GM21423 (cell line): ENCODE measurements at regions not wholly inside any gene's neighbourhood (a gene's known extent, or its start where the extent isn't known, plus 50 kb on each side); places are given as distances from the start of the nearest gene placed in this dataset.
"Not testable (repeated sequence)": the region's sequence is repeated elsewhere in the genome, so short reads cannot be mapped to it uniquely, and the experiment has no call there.

Source experiments
- ATAC-seq: cut with Tn5 transposase; IDR thresholded peaks from one replicate; pipeline ENCODE4 v1.9.1; 2021; ENCODE audit warnings: mild to moderate bottlenecking, moderate library complexity; ENCODE audit not compliant: unreplicated experiment

DNA sequence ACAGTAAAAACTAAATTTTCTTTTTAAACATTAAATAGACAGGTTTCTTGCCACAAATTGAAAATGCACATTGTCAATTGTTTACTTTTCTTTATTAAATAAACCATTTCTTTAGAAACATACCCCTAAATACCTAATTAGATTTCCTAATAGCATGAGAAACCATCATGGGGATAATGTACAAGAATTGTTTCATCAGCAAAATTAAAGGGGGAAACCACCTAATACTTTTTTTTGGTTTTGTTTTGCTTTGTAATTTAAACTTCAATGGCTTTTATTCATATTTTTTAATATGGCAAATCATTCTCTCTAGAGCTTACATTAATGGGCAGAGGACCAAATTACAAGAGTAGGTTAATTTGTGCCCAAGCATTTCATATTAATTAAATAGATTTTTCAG, 987.9 kb downstream of the EPHA7 start:
- ATAC-seq, result no peak

DNA sequence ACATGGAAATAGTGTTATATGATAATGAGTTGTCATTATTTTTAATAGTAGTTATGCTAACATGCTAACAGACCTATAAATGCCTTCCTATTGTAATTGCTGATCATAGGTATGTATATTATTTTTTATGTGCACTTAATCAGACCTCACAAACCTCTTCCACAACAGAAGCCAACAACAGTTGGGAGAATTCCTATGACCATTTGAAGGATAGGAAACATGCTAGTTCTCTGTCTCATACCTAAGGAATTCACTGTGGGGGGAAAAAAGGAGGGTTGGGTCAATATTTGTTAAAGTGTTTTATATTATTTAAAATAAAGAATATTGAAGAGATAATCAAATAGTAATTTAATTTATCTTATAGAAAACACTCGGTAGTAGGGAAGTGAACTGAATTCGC, 990.9 kb downstream of the EPHA7 start:
- no peak for ATAC-seq

DNA sequence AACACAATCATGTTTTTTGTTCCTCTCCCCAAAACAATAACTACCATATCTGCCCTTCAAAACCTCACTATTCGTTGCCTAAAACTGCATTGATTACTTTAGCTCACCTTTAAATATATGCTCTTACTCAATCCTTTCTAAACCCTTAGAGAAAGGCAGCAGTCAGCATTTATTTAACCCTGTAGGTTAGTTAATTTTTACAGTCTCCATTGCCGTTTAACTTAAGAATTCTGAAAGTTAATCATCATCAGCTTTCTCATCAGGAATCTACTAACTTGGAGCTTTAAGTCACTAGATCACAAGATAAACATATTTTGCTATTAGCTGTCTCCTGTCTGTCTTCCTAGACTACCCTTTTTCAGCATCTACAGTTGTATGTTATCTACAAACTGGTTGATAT, 991.9 kb downstream of the EPHA7 start:
- ATAC-seq, result no peak

DNA sequence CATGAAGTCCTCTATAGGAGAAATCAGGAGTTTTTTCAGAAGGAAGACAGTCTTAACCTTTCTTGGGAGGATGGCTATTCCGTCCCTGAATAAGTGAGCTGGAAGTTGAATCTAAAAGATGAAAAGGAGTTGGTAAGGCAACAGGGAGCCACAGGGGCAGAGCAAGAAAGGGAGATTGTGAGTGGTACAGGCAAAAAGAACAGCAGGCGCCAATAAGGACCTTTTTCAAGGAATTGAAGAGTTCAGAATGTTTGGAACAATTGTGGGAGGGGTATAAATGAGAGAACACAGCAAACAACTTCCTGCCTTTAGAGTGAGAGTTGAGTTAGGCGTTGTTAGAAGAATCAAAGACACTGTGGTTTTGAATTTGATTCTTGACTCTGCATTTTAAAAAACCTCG, 1003.7 kb downstream of the EPHA7 start:
- ATAC-seq, result no peak

DNA sequence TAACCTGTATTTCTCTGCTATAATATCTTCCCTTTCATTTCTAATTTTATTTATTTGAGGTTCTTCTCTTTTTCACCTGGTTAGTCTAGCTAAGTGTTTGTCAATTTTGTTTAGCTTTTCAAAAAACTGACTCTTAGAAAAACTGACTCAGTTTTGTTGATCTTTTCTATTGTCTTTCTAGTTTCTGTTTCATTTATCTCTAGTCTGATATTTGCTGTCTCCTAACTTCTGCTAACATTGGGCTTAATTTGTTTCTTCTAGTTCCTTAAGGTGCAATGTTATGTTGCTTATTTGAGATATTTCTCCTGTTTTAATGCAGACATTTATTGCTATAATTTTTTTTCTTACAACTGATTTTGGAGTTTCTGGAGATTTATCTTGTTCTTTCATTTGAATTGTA, 1011.0 kb downstream of the EPHA7 start:
- no peak for ATAC-seq

DNA sequence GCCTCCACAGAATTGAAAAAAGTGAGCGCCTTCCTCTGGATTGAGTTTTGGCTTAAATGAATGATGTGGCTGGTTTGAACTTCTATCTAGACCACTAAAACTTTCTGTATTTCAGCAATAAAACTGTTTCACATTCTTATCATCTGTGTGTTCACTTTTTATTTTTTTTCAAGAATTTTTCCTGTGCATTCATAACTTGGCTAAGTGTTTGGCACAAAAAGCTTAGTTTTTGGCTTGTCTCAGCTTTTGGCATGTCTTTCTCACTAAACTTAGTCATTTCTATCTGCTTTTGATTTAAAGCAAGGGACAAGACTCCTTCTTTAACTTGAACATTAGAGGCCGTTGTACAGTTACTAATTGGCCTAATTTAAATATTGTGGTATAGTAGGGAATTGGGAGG, 1015.1 kb downstream of the EPHA7 start:
- ATAC-seq, result no peak

DNA sequence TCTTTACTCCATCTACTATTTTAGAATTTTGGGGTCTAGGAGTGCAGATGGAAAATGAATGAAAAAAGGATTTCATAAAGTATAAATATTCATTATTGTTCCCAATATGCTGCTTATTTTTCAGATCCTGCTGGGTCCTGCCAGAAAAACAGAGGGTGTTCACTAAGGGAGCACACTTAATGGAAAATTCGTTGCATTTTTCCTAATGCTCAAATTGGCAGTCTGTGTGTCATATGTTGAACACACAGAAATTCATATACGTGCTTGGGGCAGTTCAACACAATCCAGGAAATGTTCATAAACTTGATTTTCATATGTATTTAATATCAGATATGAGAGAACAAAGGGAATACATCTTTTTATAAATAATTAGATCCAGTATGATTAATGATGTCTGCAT, 1019.4 kb downstream of the EPHA7 start:
- no peak for ATAC-seq

DNA sequence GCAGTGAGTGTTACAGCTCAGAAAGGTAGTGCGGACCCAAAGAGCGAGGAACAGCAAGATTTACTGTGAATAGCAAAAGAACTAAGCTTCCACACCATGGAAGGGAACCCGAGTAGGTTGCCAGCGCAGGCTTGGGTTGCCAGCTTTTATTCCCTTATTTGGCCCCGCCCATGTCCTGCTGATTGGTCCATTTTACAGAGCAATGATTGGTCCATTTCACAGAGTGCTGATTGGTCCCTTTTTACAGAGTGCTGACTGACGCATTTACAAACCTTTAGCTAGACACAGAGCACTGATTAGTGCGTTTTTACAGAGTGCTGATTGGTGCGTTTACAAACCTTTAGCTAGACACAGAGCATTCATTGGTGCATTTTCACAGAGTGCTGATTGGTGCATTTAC, 1030.7 kb downstream of the EPHA7 start:
- ATAC-seq, result not testable (repeated sequence)

DNA sequence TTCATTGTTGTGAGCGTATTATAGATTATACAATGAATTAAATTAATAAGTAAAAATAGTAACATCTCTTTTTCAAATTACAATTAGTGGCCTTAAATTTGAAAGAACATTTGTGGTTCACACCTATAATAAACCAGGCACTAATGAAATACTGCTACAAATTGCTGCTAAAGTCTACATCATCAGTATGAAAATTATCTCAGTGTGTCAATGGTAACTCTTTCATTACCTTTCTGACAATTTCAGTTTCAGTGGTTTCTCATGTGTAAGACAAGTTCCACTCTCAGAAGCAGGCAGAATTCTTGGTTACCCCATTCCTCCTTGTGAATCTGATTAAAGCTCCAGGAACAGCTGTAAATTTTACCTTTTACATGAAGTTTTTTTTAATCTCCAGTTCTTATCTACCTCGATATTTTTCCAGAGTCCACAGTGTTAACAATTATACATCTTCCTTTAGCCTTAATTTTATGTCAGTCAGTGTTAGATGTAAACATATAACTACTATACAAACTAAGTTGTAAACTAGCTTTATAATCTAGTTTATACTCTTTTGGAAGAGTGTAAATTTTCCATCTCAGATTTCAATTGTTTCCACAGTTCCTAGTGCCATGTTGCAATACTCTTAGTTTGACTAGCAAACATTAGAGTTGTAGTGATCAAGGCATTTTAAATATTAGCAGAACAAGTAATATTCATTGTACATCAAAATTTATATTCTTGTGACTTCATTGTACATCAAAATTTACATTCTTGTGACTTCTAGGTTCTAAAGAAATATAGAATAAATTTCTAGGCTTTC, 1038.4 kb downstream of the EPHA7 start:
- no peak for ATAC-seq

DNA sequence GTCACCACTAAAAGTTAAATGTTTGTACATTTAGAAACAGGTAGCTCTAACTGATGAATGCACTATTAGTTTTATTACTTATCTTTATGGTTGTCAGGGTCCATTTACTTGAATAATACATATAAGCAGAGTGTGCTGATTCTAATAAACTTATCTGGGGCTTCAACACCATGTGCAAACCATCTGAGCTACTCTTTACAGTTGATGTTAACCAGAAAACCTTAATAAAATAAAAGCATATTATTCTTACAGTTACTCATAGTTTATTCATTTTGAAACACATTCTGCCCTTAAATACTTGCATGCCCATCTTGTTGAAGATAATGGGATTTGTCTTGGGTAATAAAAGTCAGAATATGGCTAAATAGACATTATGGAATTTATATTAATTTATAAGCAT, 1042.2 kb downstream of the EPHA7 start:
- no peak for ATAC-seq

DNA sequence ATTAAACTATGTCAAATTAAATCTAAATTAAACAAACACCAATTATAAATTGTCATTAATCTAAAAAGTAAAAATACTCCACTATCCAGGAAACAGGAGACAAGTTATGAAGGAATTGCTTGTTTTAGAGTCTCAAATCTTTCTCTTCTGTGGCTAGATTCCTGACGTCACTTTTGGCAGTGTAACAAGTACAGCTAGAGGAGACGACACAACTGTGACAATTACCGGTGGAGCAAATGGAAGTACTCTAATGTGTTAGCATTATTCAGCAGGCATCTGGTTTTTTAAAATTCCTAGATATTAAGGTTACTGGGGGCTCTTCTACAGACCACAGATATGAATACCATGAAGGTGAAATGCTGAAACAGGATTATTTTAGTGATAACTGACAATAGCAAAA, 1042.7 kb downstream of the EPHA7 start:
- no peak for ATAC-seq

DNA sequence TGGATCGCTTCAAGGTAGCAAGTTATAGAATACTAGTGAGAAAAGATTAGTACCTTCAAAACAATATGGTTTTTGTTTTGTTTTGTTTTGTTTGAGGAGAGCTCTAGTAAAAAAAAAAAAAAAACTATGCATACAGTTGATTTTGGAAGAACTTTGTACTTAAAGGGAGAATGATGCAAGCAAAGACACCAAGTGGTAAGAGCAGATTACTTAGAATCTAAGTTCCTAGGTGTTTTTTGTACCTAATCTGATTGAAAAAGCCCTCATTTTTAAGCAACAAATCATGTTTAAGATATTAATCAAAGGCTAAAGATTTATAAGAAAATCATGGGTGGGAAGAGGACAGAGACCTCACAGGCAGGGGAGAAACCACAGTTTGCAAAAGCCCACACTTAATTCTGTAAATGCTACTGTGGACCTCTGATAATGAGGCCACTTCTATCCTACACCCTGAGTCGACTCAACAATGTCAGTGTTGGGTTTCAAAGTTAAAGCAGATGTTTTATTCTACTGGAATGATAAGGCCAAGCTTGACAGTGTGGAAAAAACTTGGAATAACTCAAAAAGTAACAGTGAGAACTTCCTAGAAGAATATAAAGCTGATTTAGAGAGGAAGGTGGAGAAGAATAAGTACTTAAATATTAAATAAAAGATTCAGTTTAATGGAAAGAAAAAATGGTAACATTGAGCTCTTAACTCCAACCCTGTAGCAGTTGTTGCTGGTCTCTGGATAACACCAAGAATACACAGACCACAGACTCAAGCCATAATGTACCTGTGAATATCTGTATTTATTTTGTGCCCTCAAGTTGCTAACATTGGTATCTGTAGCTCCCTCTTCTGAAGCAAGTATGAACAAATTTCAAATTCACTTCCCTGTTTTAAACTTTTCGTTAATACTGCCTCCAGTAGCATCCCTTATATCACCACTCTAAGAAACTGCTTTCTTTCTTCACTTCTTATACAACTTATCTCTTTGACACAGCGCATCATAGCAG, 1047.8 kb downstream of the EPHA7 start:
- ATAC-seq, result no peak

DNA sequence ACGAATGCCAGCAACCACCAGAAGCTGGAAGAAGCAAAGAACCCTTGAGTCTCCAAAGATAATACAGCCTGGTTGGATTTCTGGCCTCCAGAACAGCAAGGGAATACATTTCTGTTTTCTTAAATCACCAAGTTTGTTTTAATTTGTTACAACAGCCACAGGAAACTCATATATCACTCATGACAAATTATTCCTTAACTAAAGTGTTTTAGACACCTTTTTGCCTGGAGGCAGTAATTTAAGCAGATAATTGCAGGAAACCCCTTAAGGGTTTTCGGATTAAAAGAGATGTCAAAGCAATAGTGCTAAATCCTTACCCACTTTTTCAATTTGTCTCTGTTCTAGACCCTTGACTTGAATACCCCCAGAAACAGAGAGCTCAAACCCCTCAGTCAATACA, 1050.0 kb downstream of the EPHA7 start:
- ATAC-seq, result no peak

DNA sequence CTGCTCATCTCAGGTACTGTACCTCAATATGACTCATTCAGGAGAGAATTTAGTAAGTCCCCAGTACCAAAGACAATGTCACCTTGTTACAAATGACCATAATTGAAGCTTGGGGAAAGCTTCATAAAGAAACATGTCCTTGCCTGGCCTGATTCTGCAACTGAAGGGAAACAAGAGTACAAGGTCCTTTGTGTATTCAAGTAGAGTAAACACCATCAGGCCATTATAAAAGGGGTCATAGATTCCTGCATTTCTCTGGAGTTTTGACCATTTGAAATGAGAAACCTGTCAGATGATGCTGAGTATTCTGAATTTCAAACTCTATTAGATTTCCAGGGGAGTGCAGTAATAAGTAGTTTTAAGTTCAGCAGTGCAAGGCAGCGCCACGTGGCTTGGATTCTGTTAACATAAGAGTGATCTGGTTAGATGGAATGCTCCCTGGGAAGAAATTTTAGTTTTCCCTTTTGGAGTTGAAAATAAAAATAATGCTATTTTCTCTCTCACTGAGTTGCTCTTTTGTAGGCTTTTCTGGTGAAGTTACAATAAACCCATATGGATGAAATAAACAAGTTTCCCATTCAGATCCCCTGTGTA, 1054.3 kb downstream of the EPHA7 start:
- ATAC-seq, result no peak

DNA sequence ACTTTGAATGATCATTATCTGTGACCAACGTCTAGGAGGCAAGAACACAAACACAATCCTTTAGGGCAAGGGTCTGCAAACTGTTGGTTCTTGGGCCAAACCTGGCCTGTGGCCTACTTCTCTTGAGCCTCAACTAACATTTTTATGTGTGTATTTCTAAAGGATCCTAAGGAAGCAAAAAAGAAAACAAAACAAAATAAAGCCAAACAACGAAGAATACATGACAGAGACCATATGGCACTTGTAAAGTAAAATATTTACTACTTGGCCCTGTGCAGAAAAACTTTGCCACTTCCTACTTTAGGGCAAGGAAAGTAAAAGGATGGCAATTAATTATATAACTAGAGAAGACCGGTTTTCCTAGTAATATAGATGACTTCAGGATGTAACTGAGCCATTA, 1056.2 kb downstream of the EPHA7 start:
- ATAC-seq, result no peak

DNA sequence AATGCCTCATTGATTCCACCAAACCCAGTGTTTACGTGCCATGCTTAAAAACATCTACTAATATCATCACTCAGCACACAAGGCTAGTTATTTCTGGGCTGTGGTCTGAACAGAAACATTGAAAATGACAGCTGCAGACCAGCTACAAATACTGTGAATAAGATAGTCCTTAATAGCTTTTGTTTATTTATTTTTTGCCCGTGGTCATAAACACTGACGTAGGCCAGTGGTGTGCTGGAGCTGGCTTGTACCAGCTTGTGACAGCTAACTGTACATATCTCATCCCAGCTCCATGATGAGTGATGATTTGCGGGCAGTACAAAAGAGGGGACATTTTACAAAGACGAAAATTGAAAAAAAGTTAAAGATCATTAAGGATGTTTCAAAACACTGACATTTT, 1057.0 kb downstream of the EPHA7 start:
- no peak for ATAC-seq

DNA sequence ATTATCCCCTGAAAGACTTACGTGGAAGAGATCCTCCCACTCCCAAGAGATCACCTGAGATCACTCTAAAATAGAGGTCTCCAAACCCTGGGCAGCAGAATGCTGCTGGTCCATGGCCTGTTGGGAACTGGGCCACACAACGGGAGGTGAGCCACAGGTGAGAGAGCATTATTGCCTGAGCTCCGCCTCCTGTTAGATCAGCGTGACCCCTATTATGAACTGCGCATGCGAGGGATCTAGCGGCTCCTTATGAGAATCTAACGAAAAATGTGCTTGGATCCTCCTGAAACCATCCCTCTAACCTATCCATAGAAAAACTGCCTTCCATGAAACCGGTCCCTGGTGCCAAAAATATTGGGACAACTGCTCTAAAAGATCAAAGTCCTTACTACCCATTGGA, 1057.4 kb downstream of the EPHA7 start:
- ATAC-seq, result no peak

DNA sequence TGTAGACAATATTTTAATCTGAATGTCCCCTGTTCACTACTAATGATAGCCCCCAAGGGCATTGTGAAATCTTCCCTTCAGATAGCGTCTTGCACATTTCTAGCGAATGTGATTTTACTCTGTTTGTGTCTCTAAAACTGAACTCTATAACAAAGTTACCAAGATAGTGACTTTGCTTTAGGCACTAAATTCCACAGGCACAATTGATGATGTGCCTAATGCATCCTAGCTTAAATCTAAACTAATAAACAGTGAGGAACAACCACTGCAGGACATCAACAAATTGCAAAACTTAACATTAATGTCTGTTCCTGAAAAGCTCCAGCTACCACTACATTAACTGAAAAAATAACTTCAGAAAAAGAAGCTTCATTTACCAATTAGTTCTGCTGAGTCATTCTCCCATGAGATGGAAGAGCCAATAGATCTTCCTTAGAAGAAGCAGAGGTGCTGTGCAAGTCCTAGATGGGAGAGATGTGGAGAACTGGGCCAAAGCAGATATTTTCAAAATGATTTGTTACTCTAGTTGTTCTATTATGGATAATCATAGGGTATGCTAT, 1065.0 kb downstream of the EPHA7 start:
- ATAC-seq, result no peak

DNA sequence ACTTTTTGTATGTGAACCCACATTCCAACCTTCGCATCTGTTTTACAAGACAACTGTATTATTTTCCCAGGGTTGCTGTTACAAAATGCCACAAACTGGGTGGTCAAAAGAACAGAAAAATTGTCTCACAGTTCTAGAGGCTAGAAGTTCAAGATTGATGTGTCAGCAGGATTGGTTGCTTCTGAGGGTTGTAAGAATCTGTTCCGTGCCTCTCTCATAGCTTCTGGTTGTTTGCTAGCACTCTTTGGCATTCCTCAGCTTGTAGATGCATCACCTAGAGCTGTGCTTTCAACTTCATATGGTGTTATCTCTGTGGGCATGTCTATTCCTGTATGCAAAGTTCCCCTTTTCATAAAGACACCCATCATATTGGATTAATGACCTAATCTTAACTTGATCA, 1067.2 kb downstream of the EPHA7 start:
- no peak for ATAC-seq

DNA sequence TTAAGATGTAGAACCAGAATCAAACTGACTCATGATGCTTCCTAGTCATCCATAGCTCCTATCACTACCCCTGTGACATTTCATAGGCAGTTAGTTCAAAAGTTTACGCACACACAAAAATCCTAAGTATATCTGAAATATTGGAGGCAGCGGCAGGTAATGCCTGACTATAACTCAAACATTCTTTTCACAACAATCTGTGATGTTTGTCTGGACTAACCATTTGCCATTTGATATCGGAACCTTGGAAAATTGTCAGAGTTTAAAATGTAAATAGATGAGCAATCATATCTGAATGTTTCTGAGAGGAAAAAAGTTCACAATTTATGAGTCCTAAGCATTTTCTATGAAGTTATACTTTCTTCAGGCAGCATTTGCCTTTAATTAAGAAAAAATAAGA, 1078.2 kb downstream of the EPHA7 start:
- no peak for ATAC-seq

DNA sequence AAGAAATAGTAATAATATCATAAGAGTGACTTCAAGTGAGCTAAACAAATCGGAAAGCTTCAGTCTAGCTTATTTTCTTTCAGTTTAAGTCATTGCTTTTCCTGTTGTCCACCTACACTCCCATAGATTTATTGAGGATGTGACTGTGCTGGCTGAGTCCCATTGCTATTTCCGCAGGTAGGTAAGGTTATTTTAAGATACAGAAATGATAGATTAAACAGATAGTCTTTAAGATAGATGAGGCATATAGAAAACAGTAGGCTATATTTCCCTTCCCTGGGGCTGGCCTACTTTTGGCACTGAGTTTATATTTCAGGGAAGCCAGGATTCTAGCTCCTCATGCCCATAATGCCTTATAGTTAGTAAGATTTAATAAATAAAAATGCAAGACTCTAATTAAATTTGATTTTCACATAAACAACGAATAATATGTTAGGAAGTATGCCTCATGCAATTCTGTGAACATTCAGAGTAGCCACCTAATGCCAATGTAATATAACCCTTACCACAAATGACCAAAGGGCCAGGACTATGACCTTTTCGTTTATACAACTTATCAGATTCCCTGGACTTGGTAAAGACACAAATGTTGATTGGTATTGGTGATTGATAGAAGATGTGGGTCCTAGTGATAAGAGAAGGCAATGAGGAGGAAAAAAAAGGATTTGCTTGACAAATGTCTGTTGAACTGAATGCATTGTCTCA, 1079.3 kb downstream of the EPHA7 start:
- ATAC-seq, result no peak
